Nephron progenitor cell (in vitro differentiated cells): ENCODE measurements at regions not wholly inside any gene's neighbourhood (a gene's known extent, or its start where the extent isn't known, plus 50 kb on each side); places are given as distances from the start of the nearest gene placed in this dataset.
"Not testable (repeated sequence)": the region's sequence is repeated elsewhere in the genome, so short reads cannot be mapped to it uniquely, and the experiment has no call there.

Experiments
- DNase-seq: peaks from one replicate; pipeline ENCODE4 v3.0.0; 2021
- H3K27ac Mint-ChIP-seq: 2 replicates; pipeline ENCODE4 v1.8.0; 2021; ENCODE audit warnings: mild to moderate bottlenecking, moderate library complexity, mixed read lengths
- H3K27me3 Mint-ChIP-seq: 2 replicates; pipeline ENCODE4 v1.8.0; 2021; ENCODE audit warnings: mild to moderate bottlenecking, low read depth, mixed read lengths; ENCODE audit not compliant: poor library complexity
- H3K36me3 Mint-ChIP-seq: 2 replicates; pipeline ENCODE4 v1.8.0; 2021; ENCODE audit warnings: low read depth, mixed read lengths
- H3K4me1 Mint-ChIP-seq: 2 replicates; pipeline ENCODE4 v1.8.0; 2021; ENCODE audit warnings: mixed read lengths
- H3K4me3 Mint-ChIP-seq: 2 replicates; pipeline ENCODE4 v1.8.0; 2021; ENCODE audit warnings: mild to moderate bottlenecking, moderate library complexity, mixed read lengths
- H3K9me3 Mint-ChIP-seq: 2 replicates; pipeline ENCODE4 v1.8.0; 2021; ENCODE audit warnings: mild to moderate bottlenecking, moderate library complexity, mixed read lengths
- CTCF ChIP-seq: fragments of 200-600 bp; sonication (generic); IDR thresholded peaks from 2 replicates; pipeline ENCODE4 v1.5.0; 2021; ENCODE audit warnings: antibody characterized with exemption

- not testable (repeated sequence) for H3K4me3 Mint-ChIP-seq, H3K27me3 Mint-ChIP-seq, DNase-seq, H3K36me3 Mint-ChIP-seq, H3K4me1 Mint-ChIP-seq, H3K27ac Mint-ChIP-seq
- peaks cover 48% of the 10 kb centered on the region for H3K9me3 Mint-ChIP-seq
Observed at GRCh38 chr7:56697058-56697457, 435.2 kb downstream of the ZNF479 start.

- TF ChIP-seq CTCF = no peak
- Mint-ChIP-seq H3K27ac (no peak overlapping the region), H3K36me3 (no peaks in the 10 kb centered on the region), H3K4me3 (no peak overlapping the region), H3K27me3 (no peaks in the 10 kb centered on the region), H3K9me3 (peaks cover 88% of the 10 kb centered on the region), H3K4me1 (no peaks in the 10 kb centered on the region)
- DNase-seq = no peak
Observed at GRCh38 chr7:56686276-56686859, 445.9 kb downstream of the ZNF479 start.

GRCh38 chr7:56639173-56639746 lies 493.0 kb downstream of the ZNF479 start:
- H3K27me3 Mint-ChIP-seq = no peaks in the 10 kb centered on the region
- H3K4me1 Mint-ChIP-seq = no peaks in the 10 kb centered on the region
- H3K27ac Mint-ChIP-seq = no peak overlapping the region
- peaks cover 87% of the 10 kb centered on the region for H3K9me3 Mint-ChIP-seq
- H3K4me3 Mint-ChIP-seq = no peak overlapping the region
- H3K36me3 Mint-ChIP-seq = no peaks in the 10 kb centered on the region
- no peak for DNase-seq
- TF ChIP-seq CTCF = no peak

GRCh38 chr7:56609852-56610355 lies 493.7 kb upstream of the NUPR2 start:
- Mint-ChIP-seq H3K36me3 (peaks cover 4% of the 10 kb centered on the region), H3K27ac (no peak overlapping the region), H3K27me3 (no peaks in the 10 kb centered on the region), H3K9me3 (peaks cover 95% of the 10 kb centered on the region), H3K4me3 (no peak overlapping the region), H3K4me1 (no peaks in the 10 kb centered on the region)
- no peak for DNase-seq
- TF ChIP-seq CTCF = no peak

GRCh38 chr7:56605146-56605545 lies 488.9 kb upstream of the NUPR2 start:
- no peaks in the 10 kb centered on the region for H3K4me1 Mint-ChIP-seq
- H3K27me3 Mint-ChIP-seq = no peaks in the 10 kb centered on the region
- TF ChIP-seq CTCF = no peak
- no peak for DNase-seq
- H3K9me3 Mint-ChIP-seq = peaks cover 95% of the 10 kb centered on the region
- H3K4me3 Mint-ChIP-seq = no peak overlapping the region
- H3K27ac Mint-ChIP-seq = no peak overlapping the region
- peaks cover 4% of the 10 kb centered on the region for H3K36me3 Mint-ChIP-seq

- peaks cover 95% of the 10 kb centered on the region for H3K9me3 Mint-ChIP-seq
- H3K36me3 Mint-ChIP-seq = no peaks in the 10 kb centered on the region
- no peak overlapping the region for H3K4me3 Mint-ChIP-seq
- no peaks in the 10 kb centered on the region for H3K27me3 Mint-ChIP-seq
- DNase-seq = no peak
- H3K27ac Mint-ChIP-seq = no peak overlapping the region
- no peak for TF ChIP-seq CTCF
- no peaks in the 10 kb centered on the region for H3K4me1 Mint-ChIP-seq
Observed at GRCh38 chr7:56578612-56579011, 462.4 kb upstream of the NUPR2 start.
